ENCODE measurements at regions not wholly inside any gene's neighbourhood (a gene's known extent, or its start where the extent isn't known, plus 50 kb on each side); places are given as distances from the start of the nearest gene placed in this dataset.
"Not testable (repeated sequence)": the region's sequence is repeated elsewhere in the genome, so short reads cannot be mapped to it uniquely, and the experiment has no call there.

- no peak for FAIRE-seq
Observed at GRCh38 chr1:224061436-224061835, 52.5 kb upstream of the FBXO28 start.

- FAIRE-seq: no peak
Observed at GRCh38 chr1:224059897-224060427, 53.9 kb upstream of the FBXO28 start.

GRCh38 chr1:224058303-224058702 is 55.6 kb upstream of the FBXO28 start:
- no peak for FAIRE-seq

GRCh38 chr1:224057461-224058199 is 56.3 kb upstream of the FBXO28 start:
- FAIRE-seq: no peak

- no peak for FAIRE-seq
Observed at GRCh38 chr1:224054611-224055010, 59.3 kb upstream of the FBXO28 start.

- no peak for FAIRE-seq
Observed at GRCh38 chr1:224054012-224054411, 59.9 kb upstream of the FBXO28 start.

- FAIRE-seq: no peak
Observed at GRCh38 chr1:224053456-224053855, 60.5 kb upstream of the FBXO28 start.

GRCh38 chr1:224052772-224053171 is 61.1 kb upstream of the FBXO28 start:
- FAIRE-seq: no peak

GRCh38 chr1:224051782-224052181 is 62.1 kb upstream of the FBXO28 start:
- FAIRE-seq: not testable (repeated sequence)

GRCh38 chr1:224051086-224051406 is 62.9 kb upstream of the FBXO28 start:
- no peak for FAIRE-seq

GRCh38 chr1:224047538-224047937 is 66.4 kb upstream of the FBXO28 start:
- no peak for FAIRE-seq

GRCh38 chr1:224045556-224045955 is 68.4 kb upstream of the FBXO28 start:
- FAIRE-seq: no peak

- FAIRE-seq: no peak
Observed at GRCh38 chr1:224044420-224044819, 69.5 kb upstream of the FBXO28 start.

- no peak for FAIRE-seq
Observed at GRCh38 chr1:224042557-224043118, 71.3 kb upstream of the FBXO28 start.

- FAIRE-seq: no peak
Observed at GRCh38 chr1:224041032-224041431, 72.9 kb upstream of the FBXO28 start.

- not testable (repeated sequence) for FAIRE-seq
Observed at GRCh38 chr1:224040423-224040822, 73.5 kb upstream of the FBXO28 start.

- FAIRE-seq: not testable (repeated sequence)
Observed at GRCh38 chr1:224040006-224040405, 73.9 kb upstream of the FBXO28 start.

- FAIRE-seq: not testable (repeated sequence)
Observed at GRCh38 chr1:224038832-224039231, 75.1 kb upstream of the FBXO28 start.

GRCh38 chr1:224037362-224037761 is 76.5 kb upstream of the FBXO28 start:
- not testable (repeated sequence) for FAIRE-seq

- not testable (repeated sequence) for FAIRE-seq
Observed at GRCh38 chr1:224032608-224033276, 81.2 kb upstream of the FBXO28 start.

GRCh38 chr1:224031986-224032385 is 81.9 kb upstream of the FBXO28 start:
- FAIRE-seq: not testable (repeated sequence)

- FAIRE-seq: not testable (repeated sequence)
Observed at GRCh38 chr1:224030257-224030656, 83.7 kb upstream of the FBXO28 start.

- not testable (repeated sequence) for FAIRE-seq
Observed at GRCh38 chr1:224029286-224030025, 84.5 kb upstream of the FBXO28 start.
